ENCODE measurements at regions not wholly inside any gene's neighbourhood (a gene's known extent, or its start where the extent isn't known, plus 50 kb on each side); places are given as distances from the start of the nearest gene placed in this dataset.

DNA sequence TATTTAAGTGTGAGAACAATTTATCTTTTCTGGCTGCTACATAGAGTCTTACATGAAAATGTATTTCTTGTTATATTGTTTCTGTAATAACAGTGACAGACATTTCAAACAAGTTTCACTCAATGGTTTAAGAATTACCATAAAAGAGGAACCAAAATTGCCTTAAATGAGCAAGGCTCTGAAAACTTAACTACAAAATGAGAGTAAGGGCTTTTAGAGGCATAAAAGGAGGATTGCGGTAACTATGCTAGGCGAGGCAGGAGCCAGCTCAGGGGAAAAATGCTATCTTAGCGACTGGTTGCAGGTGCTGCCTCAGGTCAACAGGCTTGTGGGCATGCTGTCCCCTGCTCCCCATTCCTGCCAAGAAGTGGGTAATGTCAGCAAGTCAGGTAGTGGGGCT, 81.7 kb upstream of the MSI2 start:
- no peak for DNase-seq (ENCODE audit: low spot score)

DNA sequence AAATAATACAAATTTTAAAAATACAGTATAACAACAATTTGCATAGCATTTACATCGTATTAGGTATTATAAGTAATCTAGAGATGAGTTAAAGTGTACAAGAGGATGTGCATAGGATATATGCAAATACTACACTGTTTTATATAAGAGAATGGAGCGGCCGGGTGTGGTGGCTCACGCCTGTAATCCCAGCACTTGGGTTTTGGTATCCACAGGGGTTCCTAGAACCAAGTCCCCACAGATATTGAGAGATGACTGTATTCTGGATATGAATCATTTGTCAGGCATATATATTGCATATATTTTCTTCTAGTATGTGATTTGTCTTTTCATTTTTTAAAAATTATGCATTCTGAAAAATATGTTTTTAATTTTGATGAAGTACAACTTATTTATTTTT, 77.5 kb upstream of the MSI2 start:
- peak; percentile 35 for DNase-seq (ENCODE audit: low spot score)

DNA sequence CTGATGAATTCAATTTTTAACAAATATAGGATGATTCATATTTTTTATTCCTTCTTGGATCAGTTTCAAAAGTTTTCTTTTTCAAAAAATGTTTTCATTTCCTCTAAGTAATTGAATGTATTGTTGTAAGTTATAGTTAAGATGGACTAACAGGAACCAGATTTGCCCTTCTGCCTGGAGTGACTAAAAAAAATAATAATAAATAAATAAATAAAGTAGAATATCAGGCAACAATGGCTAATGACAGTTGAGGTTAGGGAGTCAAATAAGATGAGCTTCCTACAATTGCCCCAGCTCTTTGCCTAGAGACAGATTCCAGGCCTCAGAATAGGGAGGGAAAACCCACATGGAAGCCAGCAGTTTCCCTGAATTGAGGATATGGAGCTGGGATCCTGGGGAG, 73.7 kb upstream of the MSI2 start:
- no peak for DNase-seq (ENCODE audit: low spot score)

DNA sequence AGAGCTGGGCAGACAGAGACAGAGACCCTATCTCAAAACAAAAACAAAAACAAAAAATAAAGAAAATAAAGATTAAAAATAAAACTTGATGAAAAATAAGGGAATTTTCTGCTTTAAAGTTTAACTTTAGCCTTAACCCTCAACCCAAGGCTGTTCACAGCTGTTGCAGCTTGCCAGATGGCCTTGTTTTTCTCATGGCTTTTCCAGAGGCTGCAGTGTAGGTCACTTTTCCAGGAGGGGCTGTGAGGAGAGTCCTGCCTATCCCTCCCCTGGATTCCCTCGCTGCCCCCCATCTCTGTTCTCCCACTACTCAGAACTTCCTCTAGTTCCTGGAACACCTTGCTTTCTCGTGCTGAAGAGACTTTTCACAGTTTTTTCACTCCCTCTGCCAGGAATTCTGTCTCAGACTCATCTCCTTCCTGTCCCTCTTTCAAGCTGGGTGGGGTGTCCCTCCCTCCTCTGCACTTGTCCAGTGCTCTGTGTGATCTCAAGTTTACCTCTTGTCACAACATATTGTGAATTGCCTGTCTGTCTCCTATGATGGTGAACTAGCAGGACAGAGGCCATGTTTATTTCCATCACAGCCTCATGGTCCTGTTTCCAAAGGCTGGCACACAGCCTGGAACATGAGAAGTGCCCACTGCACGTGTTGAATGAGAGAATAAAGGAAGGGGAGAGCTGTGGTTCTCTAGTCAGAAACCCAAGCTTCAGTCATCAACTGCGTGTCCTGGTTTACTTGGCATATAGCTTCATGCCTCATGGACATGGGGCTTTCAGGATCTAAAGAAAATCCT, 69.9 kb upstream of the MSI2 start:
- no peak for DNase-seq (ENCODE audit: low spot score)

DNA sequence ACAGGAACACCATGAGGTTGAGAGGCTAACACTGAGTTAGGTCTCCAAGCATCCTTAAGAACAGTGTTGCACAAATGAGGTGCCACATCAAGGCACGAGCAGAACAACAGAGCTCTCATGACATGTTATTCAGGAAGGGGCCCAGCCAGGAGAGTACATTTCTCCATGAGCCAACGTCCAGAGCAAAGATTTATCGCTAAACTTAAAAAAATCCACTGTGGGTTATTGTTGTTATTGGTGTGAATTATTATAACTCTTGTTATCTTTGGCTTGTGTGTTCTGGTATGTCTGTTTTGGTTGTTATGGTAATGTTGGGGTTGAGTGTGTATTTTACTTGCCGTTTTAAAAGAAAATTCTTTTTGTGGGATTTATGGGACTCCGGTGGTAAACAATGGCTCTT, 68.9 kb upstream of the MSI2 start:
- DNase-seq (ENCODE audit: low spot score), result no peak

DNA sequence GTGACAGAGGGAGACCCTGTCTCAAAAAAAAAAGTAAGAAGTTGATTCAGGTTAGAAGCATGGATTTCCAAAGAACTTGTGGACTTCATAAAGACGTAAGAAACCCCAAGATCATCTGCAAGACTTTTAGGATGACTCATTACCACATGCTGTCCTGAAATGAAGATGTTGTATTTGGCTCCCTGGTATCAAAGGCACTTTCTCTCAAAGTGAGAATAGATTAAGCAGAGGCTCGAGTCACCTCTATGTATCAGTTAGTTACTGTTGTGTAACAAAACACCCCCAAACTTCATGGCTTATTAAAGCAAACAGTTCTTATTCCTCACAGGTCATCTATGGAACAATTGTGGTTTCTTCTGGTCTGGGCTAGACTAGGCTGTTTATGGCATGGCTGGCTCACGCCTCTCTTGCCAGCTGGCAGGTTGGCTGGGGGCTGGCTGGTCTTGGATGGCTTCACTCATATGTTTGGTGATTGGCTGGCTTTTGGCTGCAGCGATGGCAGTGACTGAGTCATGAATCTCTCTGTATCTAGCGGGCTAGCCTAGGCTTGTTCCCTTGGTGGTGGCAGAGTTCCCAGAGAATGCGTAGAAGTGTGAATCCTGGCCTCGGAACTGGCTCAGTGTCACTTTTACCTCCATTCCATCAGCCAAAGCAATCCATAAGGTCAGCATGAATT, 60.4 kb upstream of the MSI2 start:
- peak; percentile 32 for DNase-seq (ENCODE audit: low spot score)

- no peak for DNase-seq (ENCODE audit: low spot score)
These were observed 58.8 kb upstream of the MSI2 start for GRCh38 chr17:57197466-57198071.

DNA sequence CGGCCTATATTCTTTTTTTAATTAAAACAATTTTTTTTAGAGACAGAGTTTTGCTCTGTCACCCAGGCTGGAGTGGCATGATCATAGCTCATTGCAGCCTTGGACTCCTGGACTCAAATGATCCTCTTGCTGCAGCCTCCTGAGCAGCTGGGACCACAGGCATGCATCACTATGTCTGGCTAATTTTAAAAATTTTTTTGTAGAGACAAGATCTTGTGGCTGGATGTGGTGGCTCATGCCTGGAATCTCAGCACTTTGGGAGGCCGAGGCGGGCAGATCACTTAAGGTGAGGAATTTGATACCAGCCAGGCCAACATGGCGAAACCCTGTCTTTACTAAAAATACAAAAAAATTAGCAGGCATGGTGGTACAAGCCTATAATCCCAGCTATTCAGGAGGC, 54.8 kb upstream of the MSI2 start:
- DNase-seq (ENCODE audit: low spot score), result no peak

GRCh38 chr17:57203040-57203439, 53.3 kb upstream of the MSI2 start:
- DNase-seq (ENCODE audit: low spot score), result no peak

All from activated CD4-positive, alpha-beta T cell treated with anti-CD3 and anti-CD28 coated beads, Interleukin-2, Interleukin-4, amounts not matched to agents 100 ng/mL and 50 ng/mL, durations not matched to agents 16 hours and 8 hours (primary cell).